A549 (cell line): ENCODE measurements at regions not wholly inside any gene's neighbourhood (a gene's known extent, or its start where the extent isn't known, plus 50 kb on each side); places are given as distances from the start of the nearest gene placed in this dataset.
"Not testable (repeated sequence)": the region's sequence is repeated elsewhere in the genome, so short reads cannot be mapped to it uniquely, and the experiment has no call there.

Experiments used
- ATAC-seq, 2 experiments: fragments of 200-7000 bp in 1 of 2; fragments of >200 bp in 1 of 2; cut with Nextera tagmentation in 1 of 2; cut with Tn5 transposase in 1 of 2; 3 replicates each; pipeline versions ENCODE4 v1.8.0 to v1.9.1; 2018 to 2020; ENCODE audit warnings: mild to moderate bottlenecking in 1 of 2, moderate library complexity in 1 of 2
- CTCF ChIA-PET: fragments of 300-600 bp; sonication (Branson Sonifier 250); formaldehyde crosslinking; extraction: SDS; loops from one replicate; lab custom pipeline; 2021; ENCODE audit warnings: antibody characterized with exemption, inconsistent platforms; lab: Yijun Ruan, JAX
- POLR2A ChIA-PET: fragments of 350-600 bp; formaldehyde crosslinking; extraction: SDS; loops from one replicate; lab custom pipeline; 2021; ENCODE audit warnings: antibody characterized with exemption, inconsistent platforms; lab: Yijun Ruan, JAX
- DNase-seq, 2 experiments: peaks; one replicate each; pipeline versions ENCODE4 v3.0.0 to v3.0.0-alpha.2; 2011 to 2016; ENCODE audit warnings: low read depth in 1 of 2, low spot score in 1 of 2
- FAIRE-seq: peaks from 2 replicates; lab custom pipeline; 2011; peaks lifted over from hg19 to GRCh38; lab: Jason Lieb, UNC
- H3K27ac ChIP-seq, 2 experiments: fragments of >200 bp; sonication (Bioruptor Twin); formaldehyde crosslinking; 3 replicates each; pipeline ENCODE4 v1.5.1; 2016 to 2017
- H3K4me1 ChIP-seq: fragments of >200 bp; sonication (Bioruptor Twin); formaldehyde crosslinking; 3 replicates; pipeline ENCODE4 v1.6.1; 2016
- H3K4me2 ChIP-seq: fragments of >200 bp; sonication (Bioruptor Twin); formaldehyde crosslinking; 3 replicates; pipeline ENCODE4 v1.6.1; 2016
- H3K4me3 ChIP-seq: fragments of >200 bp; sonication (Bioruptor Twin); formaldehyde crosslinking; 3 replicates; pipeline ENCODE4 v1.5.1; 2016
- H3K9me3 ChIP-seq: fragments of >200 bp; sonication (Bioruptor Twin); formaldehyde crosslinking; 3 replicates; pipeline ENCODE4 v1.6.1; 2016
- CBX2 ChIP-seq: fragments of 200-600 bp; sonication (generic); IDR thresholded peaks from 2 replicates; pipeline ENCODE4 v1.6.1; 2016; ENCODE audit warnings: low read depth, mild to moderate bottlenecking, borderline replicate concordance
- EHMT2 ChIP-seq: fragments of 200-600 bp; sonication (generic); IDR thresholded peaks from 2 replicates; pipeline ENCODE4 v1.6.1; 2016; ENCODE audit warnings: antibody characterized with exemption, low read depth, mild to moderate bottlenecking, moderate library complexity
- ELK1 ChIP-seq: fragments of 150-350 bp; IDR thresholded peaks from 2 replicates; pipeline ENCODE4 v1.6.1; 2014; ENCODE audit warnings: low read depth, mild to moderate bottlenecking, low read length
- EP300 ChIP-seq, 2 experiments: fragments of >200 bp; sonication (Bioruptor Twin); formaldehyde crosslinking; IDR thresholded peaks; 2 replicates in 1 of 2; 3 replicates in 1 of 2; pipeline ENCODE4 v1.6.1; 2016 to 2017
- FOSB ChIP-seq: fragments of 250-450 bp; sonication (Bioruptor Pico); IDR thresholded peaks from 2 replicates; pipeline ENCODE4 v1.5.0; 2020; ENCODE audit warnings: mild to moderate bottlenecking, moderate library complexity
- FOXS1 ChIP-seq: fragments of 250-450 bp; sonication (Bioruptor Pico); IDR thresholded peaks from 2 replicates; pipeline ENCODE4 v1.5.0; 2020; ENCODE audit warnings: mild to moderate bottlenecking, moderate library complexity
- JUN ChIP-seq, 2 experiments: fragments of >200 bp; sonication (Bioruptor Twin); formaldehyde crosslinking; IDR thresholded peaks; 2 replicates in 1 of 2; 3 replicates in 1 of 2; pipeline ENCODE4 v1.6.1; 2016 to 2017
- KDM1A ChIP-seq: fragments of 200-600 bp; sonication (generic); IDR thresholded peaks from 2 replicates; pipeline ENCODE4 v1.6.1; 2016; ENCODE audit warnings: low read depth, mild to moderate bottlenecking
- KDM5A ChIP-seq: fragments of 200-600 bp; sonication (generic); IDR thresholded peaks from 2 replicates; pipeline ENCODE4 v1.6.1; 2016; ENCODE audit warnings: antibody characterized with exemption, mild to moderate bottlenecking
- MYC ChIP-seq: IDR thresholded peaks from 2 replicates; pipeline ENCODE4 v1.6.1; 2012; ENCODE audit warnings: mild to moderate bottlenecking, inconsistent platforms, low read length, improper control_type of control experiment, borderline replicate concordance
- NR3C1 ChIP-seq: fragments of >200 bp; sonication (Bioruptor Twin); formaldehyde crosslinking; IDR thresholded peaks from 3 replicates; pipeline ENCODE4 v1.6.1; 2017
- PBX3 ChIP-seq: IDR thresholded peaks from 2 replicates; pipeline ENCODE4 v1.6.1; 2012
- RFX5 ChIP-seq: fragments of 450-650 bp; IDR thresholded peaks from 2 replicates; pipeline ENCODE4 v1.7.1; 2014; ENCODE audit warnings: antibody characterized with exemption, mild to moderate bottlenecking, moderate library complexity
- RNF2 ChIP-seq: fragments of 200-600 bp; sonication (generic); IDR thresholded peaks from 2 replicates; pipeline ENCODE4 v1.6.1; 2016; ENCODE audit warnings: low read depth, mild to moderate bottlenecking, antibody characterized with exemption, moderate library complexity, borderline replicate concordance
- TFCP2L1 ChIP-seq: fragments of 250-450 bp; sonication (Bioruptor Pico); IDR thresholded peaks from 2 replicates; pipeline ENCODE4 v1.5.0; 2021; ENCODE audit warnings: mild to moderate bottlenecking
- TP53 ChIP-seq: fragments of 250-450 bp; sonication (Bioruptor Pico); IDR thresholded peaks from 2 replicates; pipeline ENCODE4 v1.5.0; 2021; ENCODE audit warnings: mild to moderate bottlenecking, moderate library complexity
- USF2 ChIP-seq: fragments of 450-650 bp; IDR thresholded peaks from 2 replicates; pipeline ENCODE4 v1.6.1; 2014; ENCODE audit warnings: antibody characterized with exemption
- ZFP36 ChIP-seq: fragments of 450-650 bp; IDR thresholded peaks from 2 replicates; pipeline ENCODE4 v1.6.1; 2014; ENCODE audit warnings: borderline replicate concordance; ENCODE audit not compliant: partially characterized antibody
- WGBS: methylation state at CpG from one replicate; pipeline ENCODE4 v1.1.6; 2017; ENCODE audit errors: missing lambda C conversion rate; 5-methylcytosine and 5-hydroxymethylcytosine counted together
- TF ChIP-seq, protein P1 (sequence below): fragments of 250-450 bp; sonication (Bioruptor Pico); IDR thresholded peaks from 2 replicates; pipeline ENCODE4 v1.5.0; 2021; ENCODE audit warnings: mild to moderate bottlenecking, moderate library complexity, borderline replicate concordance
- TF ChIP-seq, protein P2 (sequence below): fragments of 200-600 bp; sonication (generic); IDR thresholded peaks from 2 replicates; pipeline ENCODE4 v1.6.1; 2016; ENCODE audit warnings: antibody characterized with exemption, mild to moderate bottlenecking, moderate library complexity

- no peak for TF ChIP-seq EP300 (IDR thresholded peaks at IDR 0.05)
- TF ChIP-seq FOXS1 (CRISPR knock-in tag) = no peak
Observed at GRCh38 chr6:170036916-170037315, 254.0 kb downstream of the DLL1 start (continued).

GRCh38 chr6:170036367-170036766, 254.5 kb downstream of the DLL1 start:
- H3K9me3 ChIP-seq, FAIRE-seq, H3K4me3 ChIP-seq, H3K4me1 ChIP-seq, ATAC-seq, CTCF ChIA-PET, DNase-seq, H3K27ac ChIP-seq, H3K4me2 ChIP-seq, POLR2A ChIA-PET: not testable (repeated sequence)
- 13% methylated on average over 1 of the region's 1 CpG for WGBS

DNA sequence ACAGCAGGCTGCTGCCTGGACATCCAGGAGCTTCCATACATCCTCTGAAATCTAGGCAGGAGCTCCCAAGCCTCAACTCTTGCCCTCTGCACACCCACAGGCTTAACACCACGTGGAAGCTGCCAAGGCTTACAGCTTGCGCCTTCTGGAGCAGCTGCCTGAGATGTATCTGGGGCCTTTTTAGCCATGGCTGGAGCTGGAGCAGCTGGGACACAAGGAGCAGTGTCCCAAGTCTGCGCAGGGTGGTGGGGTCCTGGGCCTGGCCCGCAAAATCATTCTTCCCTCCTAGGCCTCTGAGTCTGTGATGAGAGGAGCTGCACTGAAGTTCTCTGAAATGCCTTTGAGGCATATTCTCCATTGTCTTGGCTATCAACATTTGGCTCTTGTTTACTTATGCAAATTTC, 255.0 kb downstream of the DLL1 start:
- H3K9me3 ChIP-seq = no peaks in the 10 kb centered on the region
- no peak for DNase-seq
- TF ChIP-seq TFCP2L1 (CRISPR knock-in tag) (no peak), ZFP36 (no peak)
- TF ChIP-seq, all 56 proteins: peak for 0
- ChIA-PET POLR2A (no interaction called here), CTCF (no interaction called here)
- Histone ChIP-seq H3K4me3 (no peak overlapping the region), H3K4me1 (no peaks in the 10 kb centered on the region), H3K4me2 (no peak overlapping the region), H3K27ac (no peak overlapping the region)
- ATAC-seq = no peak
- WGBS = 87% methylated on average over 2 of the region's 4 CpGs
- FAIRE-seq = no peak

GRCh38 chr6:170035044-170035443, 255.8 kb downstream of the DLL1 start:
- no peak for DNase-seq
- 36% methylated on average over 3 of the region's 3 CpGs for WGBS
- ATAC-seq = no peak
- H3K27ac ChIP-seq = no peak overlapping the region
- H3K9me3 ChIP-seq = no peaks in the 10 kb centered on the region
- POLR2A ChIA-PET = no interaction called here
- H3K4me3 ChIP-seq = no peak overlapping the region
- no peak overlapping the region for H3K4me2 ChIP-seq
- H3K4me1 ChIP-seq = no peaks in the 10 kb centered on the region
- no peak for FAIRE-seq
- CTCF ChIA-PET = no interaction called here
- TF ChIP-seq CBX2 (no peak), FOXS1 (CRISPR knock-in tag) (no peak), JUN (IDR thresholded peaks at IDR 0.05) (no peak), KDM5A (no peak), EHMT2 (no peak), TP53 (CRISPR knock-in tag) (no peak), RFX5 (no peak), MYC (no peak), NR3C1 (no peak), FOSB (CRISPR knock-in tag) (no peak), USF2 (no peak), ELK1 (no peak), EP300 (IDR thresholded peaks at IDR 0.05) (no peak), RNF2 (no peak), KDM1A (no peak), PBX3 (no peak)
- TF ChIP-seq, protein P1, sequence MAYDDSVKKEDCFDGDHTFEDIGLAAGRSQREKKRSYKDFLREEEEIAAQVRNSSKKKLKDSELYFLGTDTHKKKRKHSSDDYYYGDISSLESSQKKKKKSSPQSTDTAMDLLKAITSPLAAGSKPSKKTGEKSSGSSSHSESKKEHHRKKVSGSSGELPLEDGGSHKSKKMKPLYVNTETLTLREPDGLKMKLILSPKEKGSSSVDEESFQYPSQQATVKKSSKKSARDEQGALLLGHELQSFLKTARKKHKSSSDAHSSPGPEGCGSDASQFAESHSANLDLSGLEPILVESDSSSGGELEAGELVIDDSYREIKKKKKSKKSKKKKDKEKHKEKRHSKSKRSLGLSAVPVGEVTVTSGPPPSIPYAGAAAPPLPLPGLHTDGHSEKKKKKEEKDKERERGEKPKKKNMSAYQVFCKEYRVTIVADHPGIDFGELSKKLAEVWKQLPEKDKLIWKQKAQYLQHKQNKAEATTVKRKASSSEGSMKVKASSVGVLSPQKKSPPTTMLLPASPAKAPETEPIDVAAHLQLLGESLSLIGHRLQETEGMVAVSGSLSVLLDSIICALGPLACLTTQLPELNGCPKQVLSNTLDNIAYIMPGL = no peak
- TF ChIP-seq, protein P2, sequence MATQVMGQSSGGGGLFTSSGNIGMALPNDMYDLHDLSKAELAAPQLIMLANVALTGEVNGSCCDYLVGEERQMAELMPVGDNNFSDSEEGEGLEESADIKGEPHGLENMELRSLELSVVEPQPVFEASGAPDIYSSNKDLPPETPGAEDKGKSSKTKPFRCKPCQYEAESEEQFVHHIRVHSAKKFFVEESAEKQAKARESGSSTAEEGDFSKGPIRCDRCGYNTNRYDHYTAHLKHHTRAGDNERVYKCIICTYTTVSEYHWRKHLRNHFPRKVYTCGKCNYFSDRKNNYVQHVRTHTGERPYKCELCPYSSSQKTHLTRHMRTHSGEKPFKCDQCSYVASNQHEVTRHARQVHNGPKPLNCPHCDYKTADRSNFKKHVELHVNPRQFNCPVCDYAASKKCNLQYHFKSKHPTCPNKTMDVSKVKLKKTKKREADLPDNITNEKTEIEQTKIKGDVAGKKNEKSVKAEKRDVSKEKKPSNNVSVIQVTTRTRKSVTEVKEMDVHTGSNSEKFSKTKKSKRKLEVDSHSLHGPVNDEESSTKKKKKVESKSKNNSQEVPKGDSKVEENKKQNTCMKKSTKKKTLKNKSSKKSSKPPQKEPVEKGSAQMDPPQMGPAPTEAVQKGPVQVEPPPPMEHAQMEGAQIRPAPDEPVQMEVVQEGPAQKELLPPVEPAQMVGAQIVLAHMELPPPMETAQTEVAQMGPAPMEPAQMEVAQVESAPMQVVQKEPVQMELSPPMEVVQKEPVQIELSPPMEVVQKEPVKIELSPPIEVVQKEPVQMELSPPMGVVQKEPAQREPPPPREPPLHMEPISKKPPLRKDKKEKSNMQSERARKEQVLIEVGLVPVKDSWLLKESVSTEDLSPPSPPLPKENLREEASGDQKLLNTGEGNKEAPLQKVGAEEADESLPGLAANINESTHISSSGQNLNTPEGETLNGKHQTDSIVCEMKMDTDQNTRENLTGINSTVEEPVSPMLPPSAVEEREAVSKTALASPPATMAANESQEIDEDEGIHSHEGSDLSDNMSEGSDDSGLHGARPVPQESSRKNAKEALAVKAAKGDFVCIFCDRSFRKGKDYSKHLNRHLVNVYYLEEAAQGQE = no peak
